ENCODE measurements at regions not wholly inside any gene's neighbourhood (a gene's known extent, or its start where the extent isn't known, plus 50 kb on each side); places are given as distances from the start of the nearest gene placed in this dataset.

- WGBS, 3 donors, result 83 to 86% (median 86%) methylated on average over 5 of the region's 5 CpGs
- H3K27ac ChIP-seq, result no peak overlapping the region
- DNase-seq, result no peak
- no peaks in the 10 kb centered on the region for H3K27me3 ChIP-seq
- no peak for TF ChIP-seq EP300 (IDR thresholded peaks at IDR 0.05)
- TF ChIP-seq, protein P1, sequence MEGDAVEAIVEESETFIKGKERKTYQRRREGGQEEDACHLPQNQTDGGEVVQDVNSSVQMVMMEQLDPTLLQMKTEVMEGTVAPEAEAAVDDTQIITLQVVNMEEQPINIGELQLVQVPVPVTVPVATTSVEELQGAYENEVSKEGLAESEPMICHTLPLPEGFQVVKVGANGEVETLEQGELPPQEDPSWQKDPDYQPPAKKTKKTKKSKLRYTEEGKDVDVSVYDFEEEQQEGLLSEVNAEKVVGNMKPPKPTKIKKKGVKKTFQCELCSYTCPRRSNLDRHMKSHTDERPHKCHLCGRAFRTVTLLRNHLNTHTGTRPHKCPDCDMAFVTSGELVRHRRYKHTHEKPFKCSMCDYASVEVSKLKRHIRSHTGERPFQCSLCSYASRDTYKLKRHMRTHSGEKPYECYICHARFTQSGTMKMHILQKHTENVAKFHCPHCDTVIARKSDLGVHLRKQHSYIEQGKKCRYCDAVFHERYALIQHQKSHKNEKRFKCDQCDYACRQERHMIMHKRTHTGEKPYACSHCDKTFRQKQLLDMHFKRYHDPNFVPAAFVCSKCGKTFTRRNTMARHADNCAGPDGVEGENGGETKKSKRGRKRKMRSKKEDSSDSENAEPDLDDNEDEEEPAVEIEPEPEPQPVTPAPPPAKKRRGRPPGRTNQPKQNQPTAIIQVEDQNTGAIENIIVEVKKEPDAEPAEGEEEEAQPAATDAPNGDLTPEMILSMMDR (IDR thresholded peaks at IDR 0.05), result no peak
- H3K4me1 ChIP-seq (ENCODE audit: insufficient read depth), result no peaks in the 10 kb centered on the region
- no peaks in the 10 kb centered on the region for H3K36me3 ChIP-seq
- H3K9me3 ChIP-seq, result no peaks in the 10 kb centered on the region
- no peak overlapping the region for H3K4me3 ChIP-seq
- intact Hi-C loops (cut with DNase I), result no loop called here
These were observed 448.7 kb upstream of the PFKP start for GRCh38 chr10:2618690-2619089.

- TF ChIP-seq EP300 (IDR thresholded peaks at IDR 0.05), result no peak
- TF ChIP-seq, protein P1 (IDR thresholded peaks at IDR 0.05), result no peak
- no peak for TF ChIP-seq POLR2A (IDR thresholded peaks at IDR 0.05)
- intact Hi-C loops (cut with DNase I), result no loop called here
- 69 to 77% (median 77%) methylated on average over 3 of the region's 3 CpGs for WGBS, 3 donors
- no peaks in the 10 kb centered on the region for H3K4me1 ChIP-seq (ENCODE audit: insufficient read depth)
- no peak overlapping the region for H3K4me3 ChIP-seq
- H3K9me3 ChIP-seq, result no peaks in the 10 kb centered on the region
- DNase-seq, result no peak
- no peaks in the 10 kb centered on the region for H3K36me3 ChIP-seq
- H3K27ac ChIP-seq, result no peak overlapping the region
- H3K27me3 ChIP-seq, result no peaks in the 10 kb centered on the region
These were observed 451.1 kb upstream of the PFKP start for GRCh38 chr10:2616215-2616614.

GRCh38 chr10:2611603-2612002 is 455.7 kb upstream of the PFKP start:
- Histone ChIP-seq H3K4me3 (no peak overlapping the region), H3K36me3 (no peaks in the 10 kb centered on the region), H3K9me3 (no peaks in the 10 kb centered on the region), H3K4me1 (ENCODE audit: insufficient read depth) (no peaks in the 10 kb centered on the region), H3K27me3 (no peaks in the 10 kb centered on the region), H3K27ac (no peak overlapping the region)
- intact Hi-C loops (cut with DNase I), result no loop called here
- WGBS, 3 donors, result 64 to 75% (median 68%) methylated on average over 4 of the region's 4 CpGs
- DNase-seq, result no peak
- TF ChIP-seq, protein P1 (IDR thresholded peaks at IDR 0.05), result no peak
- TF ChIP-seq POLR2A (IDR thresholded peaks at IDR 0.05) (no peak), EP300 (IDR thresholded peaks at IDR 0.05) (no peak)

- no peak for DNase-seq
- TF ChIP-seq POLR2A (IDR thresholded peaks at IDR 0.05), result no peak
- TF ChIP-seq, protein P1 (IDR thresholded peaks at IDR 0.05), result no peak
- TF ChIP-seq EP300 (IDR thresholded peaks at IDR 0.05), result no peak
- no peaks in the 10 kb centered on the region for H3K36me3 ChIP-seq
- 37 to 61% (median 39%) methylated on average over 5 of the region's 5 CpGs for WGBS, 3 donors
- intact Hi-C loops (cut with DNase I), result no loop called here
- no peaks in the 10 kb centered on the region for H3K27me3 ChIP-seq
- H3K9me3 ChIP-seq, result no peaks in the 10 kb centered on the region
- H3K4me1 ChIP-seq (ENCODE audit: insufficient read depth), result no peaks in the 10 kb centered on the region
- H3K27ac ChIP-seq, result no peak overlapping the region
- H3K4me3 ChIP-seq, result no peak overlapping the region
These were observed 456.4 kb upstream of the PFKP start for GRCh38 chr10:2610946-2611345.

DNA sequence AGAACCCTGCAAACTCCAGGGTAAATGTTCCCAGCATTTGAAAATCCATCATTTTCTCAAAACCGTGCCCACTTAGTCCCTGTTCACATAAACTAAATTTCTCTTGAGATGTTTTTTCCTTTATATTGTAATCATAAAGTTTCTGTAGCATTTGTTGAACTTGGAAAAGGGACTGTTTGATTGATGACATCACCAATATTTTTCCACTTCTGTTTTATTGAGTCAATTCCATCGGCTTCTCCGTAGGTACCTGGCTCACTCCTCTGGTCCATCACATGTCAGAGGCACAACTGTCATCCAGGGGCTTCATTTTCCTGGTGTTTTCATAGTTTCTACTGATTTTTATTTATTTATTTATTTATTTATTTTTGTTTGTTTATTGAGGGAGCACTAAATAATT is 462.5 kb upstream of the PFKP start:
- DNase-seq, result no peak
- H3K4me3 ChIP-seq, result no peak overlapping the region
- WGBS, 3 donors, result 91 to 97% (median 94%) methylated on average over 3 of the region's 3 CpGs
- no peaks in the 10 kb centered on the region for H3K27me3 ChIP-seq
- no peaks in the 10 kb centered on the region for H3K9me3 ChIP-seq
- H3K4me1 ChIP-seq (ENCODE audit: insufficient read depth), result no peaks in the 10 kb centered on the region
- TF ChIP-seq EP300 (IDR thresholded peaks at IDR 0.05), result no peak
- TF ChIP-seq, protein P1 (IDR thresholded peaks at IDR 0.05), result no peak
- TF ChIP-seq POLR2A (IDR thresholded peaks at IDR 0.05), result no peak
- H3K36me3 ChIP-seq, result no peaks in the 10 kb centered on the region
- intact Hi-C loops (cut with DNase I), result no loop called here
- H3K27ac ChIP-seq, result no peak overlapping the region
